ENCODE measurements at regions not wholly inside any gene's neighbourhood (a gene's known extent, or its start where the extent isn't known, plus 50 kb on each side); places are given as distances from the start of the nearest gene placed in this dataset.
A peak's percentile ranks its signal among the peaks of the same experiment; 100 is the strongest.
"Not testable (repeated sequence)": the region's sequence is repeated elsewhere in the genome, so short reads cannot be mapped to it uniquely, and the experiment has no call there.

- Histone ChIP-seq H3K27me3 (no peaks in the 10 kb centered on the region), H3K4me1 (replicated peaks in 1 of 2) (no peaks in the 10 kb centered on the region), H3K27ac (no peak overlapping the region), H3K4me3 (no peak overlapping the region), H3K9me3 (replicated peaks in 1 of 3) (no peaks in the 10 kb centered on the region), H3K36me3 (replicated peaks in 1 of 2) (no peaks in the 10 kb centered on the region)
- 42 to 50% (median 48%) methylated on average over 6 to 7 of the region's 7 CpGs for WGBS, 4 donors
- DNase-seq = no peak
- intact Hi-C loops (cut with DNase I) = no loop called here
- peak in 3 of 6 experiments; percentile 9 to 27 (median 15) for TF ChIP-seq CTCF (IDR thresholded peaks at IDR 0.05)
- TF ChIP-seq POLR2A (IDR thresholded peaks at IDR 0.05) = no peak
These were observed 338.1 kb upstream of the SEMA3C start for GRCh38 chr7:81256991-81257390.

- Histone ChIP-seq H3K27me3 (no peaks in the 10 kb centered on the region), H3K4me1 (replicated peaks in 1 of 2) (no peaks in the 10 kb centered on the region), H3K4me3 (no peak overlapping the region), H3K36me3 (replicated peaks in 1 of 2) (no peaks in the 10 kb centered on the region), H3K9me3 (replicated peaks in 1 of 3) (no peaks in the 10 kb centered on the region), H3K27ac (no peak overlapping the region)
- 63 to 86% (median 76%) methylated on average over 3 of the region's 3 CpGs for WGBS, 4 donors
- intact Hi-C loops (cut with DNase I) = no loop called here
- DNase-seq = no peak
- no peak for TF ChIP-seq CTCF (IDR thresholded peaks at IDR 0.05)
- TF ChIP-seq POLR2A (IDR thresholded peaks at IDR 0.05) = no peak
These were observed 329.6 kb upstream of the SEMA3C start for GRCh38 chr7:81248420-81248819.

GRCh38 chr7:81247364-81247763, 328.5 kb upstream of the SEMA3C start:
- H3K27ac ChIP-seq; intact Hi-C loops (cut with DNase I); H3K4me1 ChIP-seq (replicated peaks in 1 of 2); H3K36me3 ChIP-seq (replicated peaks in 1 of 2); H3K4me3 ChIP-seq; H3K9me3 ChIP-seq (replicated peaks in 1 of 3); DNase-seq; H3K27me3 ChIP-seq: not testable (repeated sequence)
- WGBS, 4 donors = 77 to 84% (median 81%) methylated on average over 1 of the region's 1 CpG

- no peak for TF ChIP-seq CTCF (IDR thresholded peaks at IDR 0.05)
- no peak for TF ChIP-seq POLR2A (IDR thresholded peaks at IDR 0.05)
- Histone ChIP-seq H3K36me3 (replicated peaks in 1 of 2) (no peaks in the 10 kb centered on the region), H3K4me3 (no peak overlapping the region), H3K27me3 (no peaks in the 10 kb centered on the region), H3K27ac (no peak overlapping the region), H3K9me3 (replicated peaks in 1 of 3) (no peaks in the 10 kb centered on the region), H3K4me1 (replicated peaks in 1 of 2) (no peaks in the 10 kb centered on the region)
- DNase-seq = no peak
- intact Hi-C loops (cut with DNase I) = no loop called here
- WGBS, 4 donors = 62 to 71% (median 65%) methylated on average over 4 of the region's 4 CpGs
These were observed 326.5 kb upstream of the SEMA3C start for GRCh38 chr7:81245353-81245752.

- WGBS, 4 donors = 73 to 92% (median 80%) methylated on average over 3 of the region's 3 CpGs
- Histone ChIP-seq H3K27me3 (no peaks in the 10 kb centered on the region), H3K27ac (no peak overlapping the region), H3K4me3 (no peak overlapping the region), H3K9me3 (replicated peaks in 1 of 3) (no peaks in the 10 kb centered on the region), H3K36me3 (replicated peaks in 1 of 2) (no peaks in the 10 kb centered on the region), H3K4me1 (replicated peaks in 1 of 2) (no peaks in the 10 kb centered on the region)
- no peak for DNase-seq
- TF ChIP-seq CTCF (IDR thresholded peaks at IDR 0.05) (no peak), POLR2A (IDR thresholded peaks at IDR 0.05) (no peak)
- intact Hi-C loops (cut with DNase I) = no loop called here
These were observed 325.4 kb upstream of the SEMA3C start for GRCh38 chr7:81244224-81244623.

Measured in adrenal gland (tissue), 9 donors.